HG03558 (cell line): ENCODE measurements at regions not wholly inside any gene's neighbourhood (a gene's known extent, or its start where the extent isn't known, plus 50 kb on each side); places are given as distances from the start of the nearest gene placed in this dataset.

Experiments
- ATAC-seq: cut with Tn5 transposase; IDR thresholded peaks from one replicate; pipeline ENCODE4 v1.9.1; 2021; ENCODE audit warnings: moderate number of reproducible peaks; ENCODE audit not compliant: unreplicated experiment; ENCODE audit errors: extremely low read depth

GRCh38 chr10:80996615-80997193, 459.0 kb downstream of the SH2D4B start:
- no peak for ATAC-seq

- no peak for ATAC-seq
Observed at GRCh38 chr10:81000781-81001180, 463.1 kb downstream of the SH2D4B start.

- no peak for ATAC-seq
Observed at GRCh38 chr10:81002382-81002781, 464.7 kb downstream of the SH2D4B start.

- no peak for ATAC-seq
Observed at GRCh38 chr10:81007872-81008271, 470.2 kb downstream of the SH2D4B start.

GRCh38 chr10:81008726-81009125, 471.0 kb downstream of the SH2D4B start:
- no peak for ATAC-seq

GRCh38 chr10:81009296-81009695, 471.6 kb downstream of the SH2D4B start:
- ATAC-seq = no peak

- ATAC-seq = no peak
Observed at GRCh38 chr10:81013771-81014170, 476.1 kb downstream of the SH2D4B start.

- peak; percentile 75 for ATAC-seq
Observed at GRCh38 chr10:81019029-81019890, 481.6 kb downstream of the SH2D4B start.

- ATAC-seq = no peak
Observed at GRCh38 chr10:81021428-81022129, 483.9 kb downstream of the SH2D4B start.

GRCh38 chr10:81026591-81026990, 488.9 kb downstream of the SH2D4B start:
- no peak for ATAC-seq

- no peak for ATAC-seq
Observed at GRCh38 chr10:81027223-81027622, 489.5 kb downstream of the SH2D4B start.

- ATAC-seq = no peak
Observed at GRCh38 chr10:81027706-81028105, 490.0 kb downstream of the SH2D4B start.

GRCh38 chr10:81031774-81032173, 494.1 kb downstream of the SH2D4B start:
- ATAC-seq = peak; percentile 75

GRCh38 chr10:81034383-81034782, 496.7 kb downstream of the SH2D4B start:
- no peak for ATAC-seq

GRCh38 chr10:81036257-81036656, 498.6 kb downstream of the SH2D4B start:
- ATAC-seq = peak; percentile 74

GRCh38 chr10:81040031-81040430, 502.3 kb downstream of the SH2D4B start:
- ATAC-seq = no peak

GRCh38 chr10:81040940-81041339, 503.2 kb downstream of the SH2D4B start:
- ATAC-seq = no peak

- ATAC-seq = no peak
Observed at GRCh38 chr10:81042647-81043046, 504.9 kb downstream of the SH2D4B start.

GRCh38 chr10:81065474-81065873, 527.8 kb downstream of the SH2D4B start:
- no peak for ATAC-seq

- no peak for ATAC-seq
Observed at GRCh38 chr10:81068460-81068859, 530.8 kb downstream of the SH2D4B start.

GRCh38 chr10:81071087-81071796, 533.5 kb downstream of the SH2D4B start:
- ATAC-seq = no peak
